GM12878 (cell line): ENCODE measurements at regions not wholly inside any gene's neighbourhood (a gene's known extent, or its start where the extent isn't known, plus 50 kb on each side); places are given as distances from the start of the nearest gene placed in this dataset.

Source experiments
- ATAC-seq: fragments of 200-7000 bp; cut with Tn5 transposase; 3 replicates; pipeline ENCODE4 v1.9.1; 2020; ENCODE audit warnings: mild to moderate bottlenecking, moderate library complexity
- BruUV-seq: library from RNA; stranded (reverse); fragments of 400-500 nt; replicated peaks from 2 replicates; lab custom pipeline; 2021; lab: Mats Ljungman, UMichigan
- CTCF ChIA-PET: fragments of 300-600 bp; sonication (Branson Sonifier 250); formaldehyde crosslinking; extraction: SDS; loops from one replicate; lab custom pipeline; 2021; ENCODE audit warnings: inconsistent platforms; lab: Yijun Ruan, JAX
- POLR2A ChIA-PET: fragments of 350-600 bp; formaldehyde crosslinking; extraction: SDS; loops from one replicate; lab custom pipeline; 2021; ENCODE audit warnings: inconsistent platforms; lab: Charles Lee
- RAD21 ChIA-PET: fragments of 300-600 bp; sonication (Branson Sonifier 250); formaldehyde crosslinking; loops from one replicate; lab custom pipeline; 2023; ENCODE audit warnings: antibody characterized with exemption; ENCODE audit not compliant: unreplicated experiment; lab: Charles Lee
- SMC1A ChIA-PET: fragments of 300-600 bp; sonication (Branson Sonifier 250); formaldehyde crosslinking; loops from one replicate; lab custom pipeline; 2023; ENCODE audit not compliant: unreplicated experiment, uncharacterized antibody; lab: Charles Lee
- DNase-seq: peaks from one replicate; pipeline ENCODE4 v3.0.0-alpha.2; 2011; ENCODE audit warnings: low read depth, low spot score
- FAIRE-seq: peaks from 3 replicates; lab custom pipeline; 2011; peaks lifted over from hg19 to GRCh38; lab: Jason Lieb, UNC
- H2AFZ ChIP-seq: 2 replicates; pipeline ENCODE4 v1.6.0; 2011; ENCODE audit warnings: low read depth, low read length, control low read depth; ENCODE audit not compliant: control insufficient read depth
- H3K27ac ChIP-seq: 2 replicates; pipeline ENCODE4 v1.5.1; 2011; ENCODE audit warnings: control low read depth; ENCODE audit not compliant: control insufficient read depth, insufficient read depth
- H3K27me3 ChIP-seq, 2 experiments: replicated peaks in 1 of 2; 2 replicates each; pipeline versions ENCODE4 v1.6.0 to v1.6.1; 2011; ENCODE audit warnings: low read length in 1 of 2; ENCODE audit not compliant: control insufficient read depth in 2 of 2, insufficient read depth in 2 of 2
- H3K36me3 ChIP-seq, 2 experiments: 2 replicates each; pipeline ENCODE4 v1.5.1; 2011; ENCODE audit warnings: low read length in 1 of 2; ENCODE audit not compliant: control insufficient read depth in 2 of 2, insufficient read depth in 2 of 2
- H3K4me1 ChIP-seq: 2 replicates; pipeline ENCODE4 v1.6.1; 2011; ENCODE audit warnings: mild to moderate bottlenecking, low read length, moderate library complexity, mixed read lengths; ENCODE audit not compliant: control insufficient read depth, insufficient read depth
- H3K4me2 ChIP-seq: 2 replicates; pipeline ENCODE4 v1.6.0; 2011; ENCODE audit warnings: control low read depth; ENCODE audit not compliant: control insufficient read depth, insufficient read depth
- H3K4me3 ChIP-seq: fragments of 200-600 bp; sonication (generic); 2 replicates; pipeline ENCODE4 v1.5.1; 2016
- H3K79me2 ChIP-seq: 2 replicates; pipeline ENCODE4 v1.6.0; 2011; ENCODE audit warnings: low read length; ENCODE audit not compliant: control insufficient read depth, insufficient read depth
- H3K9ac ChIP-seq: 2 replicates; pipeline ENCODE4 v1.8.0; 2011; ENCODE audit warnings: low read length, control low read depth, mixed read lengths; ENCODE audit not compliant: control insufficient read depth, insufficient read depth
- H3K9me3 ChIP-seq: replicated peaks from 3 replicates; pipeline ENCODE4 v1.5.1; 2011; ENCODE audit warnings: mild to moderate bottlenecking, low read length; ENCODE audit not compliant: control insufficient read depth, insufficient read depth
- H4K20me1 ChIP-seq: 2 replicates; pipeline ENCODE4 v1.6.0; 2011; ENCODE audit not compliant: control insufficient read depth, insufficient read depth
- ESRRA ChIP-seq: IDR thresholded peaks from 2 replicates; pipeline ENCODE4 v1.6.1; 2012; ENCODE audit warnings: mild to moderate bottlenecking, low read length, improper control_type of control experiment
- MTA2 ChIP-seq: fragments of 450-650 bp; IDR thresholded peaks from 2 replicates; pipeline ENCODE4 v1.6.1; 2016; ENCODE audit warnings: low read depth, mild to moderate bottlenecking, moderate library complexity
- SMAD1 ChIP-seq: fragments of 450-650 bp; IDR thresholded peaks from 2 replicates; pipeline ENCODE4 v1.6.1; 2018; ENCODE audit warnings: mild to moderate bottlenecking, low read depth; ENCODE audit not compliant: partially characterized antibody
- ZNF687 ChIP-seq: fragments of 450-650 bp; IDR thresholded peaks from 2 replicates; pipeline ENCODE4 v1.6.1; 2017; ENCODE audit warnings: mild to moderate bottlenecking, moderate library complexity
- WGBS: methylation state at CpG from one replicate; pipeline ENCODE4 v1.1.6; 2016; ENCODE audit warnings: low lambda C conversion rate; ENCODE audit not compliant: insufficient replicate concordance, insufficient coverage; ENCODE audit errors: missing lambda C conversion rate; 5-methylcytosine and 5-hydroxymethylcytosine counted together
- in situ Hi-C: fragments of 300-500 bp; cut with MboI; formaldehyde crosslinking; loops from 9 replicates; pipeline ENCODE4 v1.14.3; 2018; ENCODE audit warnings: mixed read lengths
- intact Hi-C: fragments of 100-400 bp; cut with micrococcal nuclease; formaldehyde crosslinking; loops from one replicate; pipeline ENCODE4 v1.14.2; 2022; ENCODE audit not compliant: unreplicated experiment
- TF ChIP-seq, protein P1 (sequence below): fragments of 450-650 bp; conservative IDR thresholded peaks from 2 replicates; pipeline ENCODE4 v1.6.1; 2017; ENCODE audit warnings: mild to moderate bottlenecking, moderate library complexity

DNA sequence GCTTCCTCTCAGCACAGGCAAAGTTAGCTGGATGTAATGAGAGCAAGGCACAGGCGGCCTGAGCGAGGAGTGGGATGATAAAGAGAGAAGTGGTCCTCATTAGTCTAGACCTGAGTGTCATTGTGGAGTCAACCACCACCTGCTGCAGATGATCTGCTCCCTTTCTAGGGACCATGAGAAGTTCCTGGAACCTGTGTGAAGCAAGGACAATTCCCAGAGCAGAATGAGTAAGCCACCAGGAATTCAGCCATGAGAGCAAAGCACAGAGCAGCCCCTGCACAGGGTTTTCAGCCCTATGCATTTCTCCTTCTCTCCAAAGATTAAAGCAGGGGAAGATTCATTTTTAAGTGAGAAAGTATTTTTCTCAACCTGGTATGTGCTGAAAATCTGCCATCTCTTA lies 146.8 kb upstream of the SPEF2 start (continued):
- TF ChIP-seq, protein P1, sequence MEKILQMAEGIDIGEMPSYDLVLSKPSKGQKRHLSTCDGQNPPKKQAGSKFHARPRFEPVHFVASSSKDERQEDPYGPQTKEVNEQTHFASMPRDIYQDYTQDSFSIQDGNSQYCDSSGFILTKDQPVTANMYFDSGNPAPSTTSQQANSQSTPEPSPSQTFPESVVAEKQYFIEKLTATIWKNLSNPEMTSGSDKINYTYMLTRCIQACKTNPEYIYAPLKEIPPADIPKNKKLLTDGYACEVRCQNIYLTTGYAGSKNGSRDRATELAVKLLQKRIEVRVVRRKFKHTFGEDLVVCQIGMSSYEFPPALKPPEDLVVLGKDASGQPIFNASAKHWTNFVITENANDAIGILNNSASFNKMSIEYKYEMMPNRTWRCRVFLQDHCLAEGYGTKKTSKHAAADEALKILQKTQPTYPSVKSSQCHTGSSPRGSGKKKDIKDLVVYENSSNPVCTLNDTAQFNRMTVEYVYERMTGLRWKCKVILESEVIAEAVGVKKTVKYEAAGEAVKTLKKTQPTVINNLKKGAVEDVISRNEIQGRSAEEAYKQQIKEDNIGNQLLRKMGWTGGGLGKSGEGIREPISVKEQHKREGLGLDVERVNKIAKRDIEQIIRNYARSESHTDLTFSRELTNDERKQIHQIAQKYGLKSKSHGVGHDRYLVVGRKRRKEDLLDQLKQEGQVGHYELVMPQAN: no peak
- TF ChIP-seq ZNF687 (no peak), SMAD1 (no peak)
- TF ChIP-seq, all 136 proteins: peak for 0

DNA sequence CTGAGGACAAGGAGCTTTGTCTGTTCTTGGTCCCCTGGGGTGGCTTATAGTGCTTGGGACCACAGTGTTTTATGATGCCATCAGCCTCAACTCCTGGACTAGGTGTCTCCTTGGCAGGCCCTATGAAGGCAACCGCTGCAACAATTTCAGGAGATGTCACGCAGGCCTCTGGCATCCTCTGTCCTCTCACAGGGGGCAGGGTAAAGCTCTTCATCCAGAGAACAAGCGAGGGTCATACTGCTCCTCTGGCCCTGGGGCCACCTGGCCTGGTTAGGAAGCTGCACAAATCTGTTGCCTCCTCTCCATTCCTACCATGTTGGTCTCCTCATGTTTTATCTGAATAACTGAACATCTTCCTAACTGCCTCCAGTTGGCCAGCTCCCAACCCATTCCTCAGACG lies 148.9 kb upstream of the SPEF2 start:
- Histone ChIP-seq H3K27me3 (no peaks in the 10 kb centered on the region), H3K4me1 (no peaks in the 10 kb centered on the region), H3K79me2 (no peaks in the 10 kb centered on the region), H4K20me1 (no peaks in the 10 kb centered on the region), H3K27ac (no peak overlapping the region), H3K9me3 (no peaks in the 10 kb centered on the region), H3K4me2 (no peak overlapping the region), H3K4me3 (no peak overlapping the region), H3K36me3 (no peaks in the 10 kb centered on the region), H3K9ac (no peak overlapping the region), H2AFZ (no peak overlapping the region)
- BruUV-seq: no TSS peak
- in situ Hi-C loops: no loop called here
- intact Hi-C loops: no loop called here
- FAIRE-seq: no peak
- ChIA-PET SMC1A (interaction anchor here (1.1 to 1.7 kb wide), 2 partner anchors 11 to 27 kb away, joined by 4 to 6 read pairs; no protein-coding TSS in a partner anchor), RAD21 (no interaction called here), POLR2A (no interaction called here), CTCF (interaction anchor here (1.3 kb wide), 1 partner anchor 11 kb away, joined by 4 read pairs; no protein-coding TSS in a partner anchor)
- no peak for TF ChIP-seq ESRRA
- no peak for TF ChIP-seq MTA2
- no peak for ATAC-seq
- 10% methylated on average over 4 of the region's 4 CpGs for WGBS
- DNase-seq: no peak
